Loucy (cell line): ENCODE measurements at regions not wholly inside any gene's neighbourhood (a gene's known extent, or its start where the extent isn't known, plus 50 kb on each side); places are given as distances from the start of the nearest gene placed in this dataset.

Source experiments
- H2AFZ ChIP-seq: fragments of 200-600 bp; sonication (generic); 2 replicates; pipeline ENCODE4 v1.6.0; 2016; ENCODE audit warnings: antibody characterized with exemption, mild to moderate bottlenecking, low read length, moderate library complexity
- H3F3A ChIP-seq: fragments of 200-600 bp; 2 replicates; pipeline ENCODE4 v1.6.0; 2016; ENCODE audit warnings: antibody characterized with exemption, low read depth, mild to moderate bottlenecking
- H3K27me3 ChIP-seq: fragments of 200-600 bp; sonication (generic); 2 replicates; pipeline ENCODE4 v1.6.1; 2014; ENCODE audit warnings: low read length, mild to moderate bottlenecking; ENCODE audit not compliant: insufficient read depth, poor library complexity, severe bottlenecking
- H3K36me3 ChIP-seq: fragments of 200-600 bp; sonication (generic); 2 replicates; pipeline ENCODE4 v1.6.1; 2016; ENCODE audit warnings: low read length; ENCODE audit not compliant: insufficient read depth
- H3K4me1 ChIP-seq: fragments of 200-600 bp; sonication (generic); 2 replicates; pipeline ENCODE4 v1.5.1; 2014; ENCODE audit warnings: low read length, mild to moderate bottlenecking; ENCODE audit not compliant: insufficient read depth, poor library complexity, severe bottlenecking
- H3K4me2 ChIP-seq: fragments of 200-600 bp; sonication (generic); 2 replicates; pipeline ENCODE4 v1.6.0; 2014; ENCODE audit warnings: antibody characterized with exemption, low read length, low read depth, mild to moderate bottlenecking; ENCODE audit not compliant: poor library complexity, severe bottlenecking
- H3K4me3 ChIP-seq: fragments of 200-600 bp; sonication (generic); 2 replicates; pipeline ENCODE4 v1.5.1; 2014; ENCODE audit warnings: low read length, mild to moderate bottlenecking, mixed read lengths; ENCODE audit not compliant: poor library complexity, severe bottlenecking
- H3K79me2 ChIP-seq: fragments of 200-600 bp; sonication (generic); 2 replicates; pipeline ENCODE4 v1.6.1; 2014; ENCODE audit warnings: low read length; ENCODE audit not compliant: insufficient read depth
- H3K9ac ChIP-seq: fragments of 200-600 bp; sonication (generic); 2 replicates; pipeline ENCODE4 v1.6.0; 2014; ENCODE audit warnings: mild to moderate bottlenecking, low read depth, low read length, moderate library complexity; ENCODE audit not compliant: poor library complexity, severe bottlenecking
- H3K9me2 ChIP-seq: fragments of 200-600 bp; sonication (generic); replicated peaks from 2 replicates; pipeline ENCODE4 v1.6.1; 2016; ENCODE audit warnings: low read depth, low read length, mixed read lengths
- H3K9me3 ChIP-seq: fragments of 200-600 bp; sonication (generic); 2 replicates; pipeline ENCODE4 v1.6.1; 2014; ENCODE audit warnings: mild to moderate bottlenecking, antibody characterized with exemption, low read length, low read depth; ENCODE audit not compliant: insufficient read depth
- H4K20me1 ChIP-seq: fragments of 200-600 bp; sonication (generic); 2 replicates; pipeline ENCODE4 v1.6.0; 2014; ENCODE audit warnings: antibody characterized with exemption, low read length, mild to moderate bottlenecking; ENCODE audit not compliant: insufficient read depth, poor library complexity, severe bottlenecking
- CTCF ChIP-seq: fragments of 200-600 bp; sonication (generic); conservative IDR thresholded peaks from 2 replicates; pipeline ENCODE4 v1.5.1; 2014; ENCODE audit warnings: mild to moderate bottlenecking, antibody characterized with exemption, low read length
- EZH2phosphoT487 ChIP-seq: fragments of 200-600 bp; IDR thresholded peaks from 2 replicates; pipeline ENCODE4 v1.6.1; 2018; ENCODE audit warnings: antibody characterized with exemption, mild to moderate bottlenecking, moderate library complexity, borderline replicate concordance

DNA sequence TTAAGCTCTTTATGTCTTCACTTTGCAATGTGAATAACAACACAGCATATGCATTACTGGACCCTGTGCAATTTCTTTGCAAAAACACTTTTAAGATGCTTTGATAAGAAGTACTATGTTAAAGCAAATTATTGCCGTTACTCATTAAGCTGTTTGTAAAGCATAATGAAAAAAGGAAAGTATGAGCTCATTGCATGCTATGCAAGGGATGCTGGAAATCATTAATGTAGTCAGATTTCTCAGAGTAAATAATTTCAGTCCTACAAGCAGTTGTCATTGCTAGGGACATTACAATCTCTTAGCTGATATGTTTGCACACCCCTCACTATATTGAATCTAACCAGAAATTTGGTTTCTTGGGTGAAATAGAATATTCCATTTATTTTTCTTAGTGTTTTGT, 982.5 kb upstream of the ADGRL2 start:
- H3K4me3 ChIP-seq, result no peak overlapping the region
- H3K36me3 ChIP-seq, result no peaks in the 10 kb centered on the region
- no peak for TF ChIP-seq EZH2phosphoT487
- no peaks in the 10 kb centered on the region for H3K9me3 ChIP-seq
- H3K4me2 ChIP-seq, result no peak overlapping the region
- H3K4me1 ChIP-seq, result no peaks in the 10 kb centered on the region
- no peaks in the 10 kb centered on the region for H3K9me2 ChIP-seq
- no peak overlapping the region for H2AFZ ChIP-seq
- no peaks in the 10 kb centered on the region for H4K20me1 ChIP-seq
- no peaks in the 10 kb centered on the region for H3K79me2 ChIP-seq
- no peak overlapping the region for H3K9ac ChIP-seq
- no peaks in the 10 kb centered on the region for H3F3A ChIP-seq
- no peaks in the 10 kb centered on the region for H3K27me3 ChIP-seq

DNA sequence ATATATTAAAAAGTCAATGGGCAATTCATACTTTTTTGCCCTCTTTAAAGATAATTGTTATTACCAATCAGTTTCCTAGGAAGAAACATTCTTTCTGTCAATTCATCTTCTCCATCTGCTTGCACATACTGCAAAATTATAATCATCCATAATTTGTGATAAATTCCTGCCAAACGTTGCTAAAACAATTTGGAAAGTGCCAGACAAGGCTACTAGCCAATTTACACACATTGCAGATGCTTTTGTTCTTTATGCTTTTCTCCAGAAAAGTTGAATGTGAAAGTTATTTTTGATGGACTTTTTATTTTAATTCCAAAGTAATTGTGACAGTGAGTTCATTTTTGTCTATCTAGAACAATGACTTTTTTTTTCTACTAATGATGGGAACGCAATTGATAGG, 992.8 kb upstream of the ADGRL2 start:
- TF ChIP-seq CTCF, result no peak
- TF ChIP-seq EZH2phosphoT487, result no peak
- Histone ChIP-seq H3K9me2 (no peaks in the 10 kb centered on the region), H3K4me1 (no peaks in the 10 kb centered on the region), H3K36me3 (no peaks in the 10 kb centered on the region), H2AFZ (no peak overlapping the region), H3K4me3 (no peak overlapping the region), H3F3A (no peaks in the 10 kb centered on the region), H3K4me2 (no peak overlapping the region), H4K20me1 (no peaks in the 10 kb centered on the region), H3K9me3 (no peaks in the 10 kb centered on the region), H3K79me2 (no peaks in the 10 kb centered on the region), H3K27me3 (no peaks in the 10 kb centered on the region), H3K9ac (no peak overlapping the region)

GRCh38 chr1:80806431-80806830, 994.3 kb upstream of the ADGRL2 start:
- H3K4me2 ChIP-seq, result no peak overlapping the region
- H3K4me1 ChIP-seq, result no peaks in the 10 kb centered on the region
- no peaks in the 10 kb centered on the region for H3K36me3 ChIP-seq
- H3K9me3 ChIP-seq, result no peaks in the 10 kb centered on the region
- H3F3A ChIP-seq, result no peaks in the 10 kb centered on the region
- no peaks in the 10 kb centered on the region for H3K79me2 ChIP-seq
- no peaks in the 10 kb centered on the region for H4K20me1 ChIP-seq
- no peaks in the 10 kb centered on the region for H3K27me3 ChIP-seq
- no peak overlapping the region for H2AFZ ChIP-seq
- no peaks in the 10 kb centered on the region for H3K9me2 ChIP-seq
- no peak overlapping the region for H3K9ac ChIP-seq
- TF ChIP-seq CTCF, result no peak
- H3K4me3 ChIP-seq, result no peak overlapping the region

DNA sequence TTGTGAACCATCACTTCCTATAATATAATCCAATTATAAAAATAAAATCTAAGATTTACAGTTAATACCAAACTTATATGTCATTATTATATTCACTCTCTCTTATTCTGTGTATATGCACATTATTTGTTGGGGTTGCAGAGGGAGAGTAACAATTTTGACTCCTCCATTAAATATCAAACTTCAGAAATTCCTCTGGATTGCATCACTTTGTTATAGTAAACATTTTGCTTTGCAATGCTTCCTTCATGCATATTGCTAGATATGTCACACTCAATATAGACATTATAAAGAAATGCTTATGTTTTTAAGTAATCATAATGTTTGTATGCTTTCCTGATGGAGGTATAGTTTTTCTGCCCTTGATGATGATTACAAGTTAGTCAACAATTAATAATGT, 999.0 kb upstream of the ADGRL2 start:
- H3F3A ChIP-seq, result no peaks in the 10 kb centered on the region
- TF ChIP-seq CTCF (no peak), EZH2phosphoT487 (no peak)
- no peak overlapping the region for H3K9ac ChIP-seq
- H3K27me3 ChIP-seq, result no peaks in the 10 kb centered on the region
- no peak overlapping the region for H3K4me3 ChIP-seq
- no peak overlapping the region for H2AFZ ChIP-seq
- no peaks in the 10 kb centered on the region for H3K4me1 ChIP-seq
- no peaks in the 10 kb centered on the region for H3K9me2 ChIP-seq
- H3K9me3 ChIP-seq, result no peaks in the 10 kb centered on the region
- no peak overlapping the region for H3K4me2 ChIP-seq
- no peaks in the 10 kb centered on the region for H4K20me1 ChIP-seq
- H3K36me3 ChIP-seq, result no peaks in the 10 kb centered on the region
- no peaks in the 10 kb centered on the region for H3K79me2 ChIP-seq
